HG03354 (cell line): ENCODE measurements at regions not wholly inside any gene's neighbourhood (a gene's known extent, or its start where the extent isn't known, plus 50 kb on each side); places are given as distances from the start of the nearest gene placed in this dataset.
"Not testable (repeated sequence)": the region's sequence is repeated elsewhere in the genome, so short reads cannot be mapped to it uniquely, and the experiment has no call there.

ENCODE experiments used
- ATAC-seq: cut with Tn5 transposase; IDR thresholded peaks from one replicate; pipeline ENCODE4 v1.9.1; 2021; ENCODE audit warnings: mild to moderate bottlenecking; ENCODE audit not compliant: unreplicated experiment, poor library complexity, severe bottlenecking

- no peak for ATAC-seq
These were observed 72.3 kb upstream of the SH3RF1 start for GRCh38 chr4:169342906-169343564.

GRCh38 chr4:169342159-169342860, 71.6 kb upstream of the SH3RF1 start:
- no peak for ATAC-seq

GRCh38 chr4:169341490-169341889, 70.7 kb upstream of the SH3RF1 start:
- ATAC-seq = peak; percentile 52

GRCh38 chr4:169340834-169341233, 70.1 kb upstream of the SH3RF1 start:
- ATAC-seq = peak; percentile 23

- no peak for ATAC-seq
These were observed 67.5 kb upstream of the SH3RF1 start for GRCh38 chr4:169338241-169338640.

- no peak for ATAC-seq
These were observed 66.8 kb upstream of the SH3RF1 start for GRCh38 chr4:169337510-169337909.

- ATAC-seq = no peak
These were observed 64.6 kb upstream of the SH3RF1 start for GRCh38 chr4:169335331-169335730.

- no peak for ATAC-seq
These were observed 63.6 kb upstream of the SH3RF1 start for GRCh38 chr4:169334335-169334734.

GRCh38 chr4:169333265-169333664, 62.5 kb upstream of the SH3RF1 start:
- no peak for ATAC-seq

- ATAC-seq = no peak
These were observed 61.8 kb upstream of the SH3RF1 start for GRCh38 chr4:169332583-169332982.

GRCh38 chr4:169330811-169331210, 60.1 kb upstream of the SH3RF1 start:
- no peak for ATAC-seq

GRCh38 chr4:169330095-169330494, 59.3 kb upstream of the SH3RF1 start:
- ATAC-seq = no peak

GRCh38 chr4:169327951-169328350, 57.2 kb upstream of the SH3RF1 start:
- ATAC-seq = no peak

GRCh38 chr4:169323925-169324324, 53.2 kb upstream of the SH3RF1 start:
- not testable (repeated sequence) for ATAC-seq

GRCh38 chr4:169322833-169323232, 52.1 kb upstream of the SH3RF1 start:
- ATAC-seq = not testable (repeated sequence)
